SHP77 treated with DMSO at 0.1 percent for 48 hours (cell line): ENCODE measurements at regions not wholly inside any gene's neighbourhood (a gene's known extent, or its start where the extent isn't known, plus 50 kb on each side); places are given as distances from the start of the nearest gene placed in this dataset.
"Not testable (repeated sequence)": the region's sequence is repeated elsewhere in the genome, so short reads cannot be mapped to it uniquely, and the experiment has no call there.

Experiments used
- DNase-seq: peaks from one replicate; lab custom pipeline; 2025; lab: John Stamatoyannopoulos, UW

DNA sequence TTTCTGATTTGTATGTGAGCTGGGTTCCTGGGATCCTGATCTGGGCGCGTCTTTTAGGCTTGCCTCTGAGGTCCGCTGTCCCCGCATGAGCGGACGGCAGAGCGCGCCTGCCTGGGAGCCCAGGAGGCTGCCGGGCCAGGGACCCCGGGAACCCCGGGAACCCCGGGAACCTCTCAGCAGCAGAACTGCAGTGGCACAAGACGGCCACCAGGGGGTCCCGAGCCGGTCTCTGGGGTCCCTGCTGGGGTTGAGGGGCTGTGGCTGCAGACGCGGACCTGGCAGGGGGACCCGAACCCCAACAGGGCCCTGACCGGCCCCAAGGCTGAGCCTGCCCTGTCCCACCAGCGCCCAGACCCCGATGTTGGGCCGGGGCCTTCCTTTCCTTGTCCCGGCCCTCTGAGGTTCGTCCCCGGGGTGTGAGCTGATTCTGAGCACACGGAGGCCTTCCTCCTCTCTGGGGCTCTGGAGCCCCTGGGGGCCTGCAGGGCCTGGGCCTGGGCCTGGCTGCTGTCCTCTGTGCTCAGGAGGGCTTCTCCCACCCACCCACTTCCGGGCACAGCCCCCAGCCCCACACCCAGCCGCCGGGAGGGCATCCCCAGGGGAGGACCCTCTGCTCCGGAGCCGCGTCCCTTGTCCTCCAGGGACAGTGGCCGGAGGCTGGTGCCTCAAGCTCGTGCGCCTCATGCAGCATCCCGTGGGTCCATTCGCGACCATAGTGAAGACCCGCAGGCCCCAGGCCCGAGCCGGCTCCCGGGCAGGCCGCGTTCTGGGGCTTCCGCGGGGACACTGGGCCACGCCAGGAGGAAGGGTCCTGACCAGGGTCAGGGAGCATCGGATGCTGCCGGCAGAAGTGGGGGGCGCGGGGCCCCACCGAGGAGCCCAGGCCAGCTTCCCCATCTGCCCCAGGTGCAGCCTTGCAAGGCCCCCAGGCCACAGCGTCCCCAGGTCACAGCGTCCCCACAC, 152.9 kb downstream of the TMEM121 start:
- not testable (repeated sequence) for DNase-seq

DNA sequence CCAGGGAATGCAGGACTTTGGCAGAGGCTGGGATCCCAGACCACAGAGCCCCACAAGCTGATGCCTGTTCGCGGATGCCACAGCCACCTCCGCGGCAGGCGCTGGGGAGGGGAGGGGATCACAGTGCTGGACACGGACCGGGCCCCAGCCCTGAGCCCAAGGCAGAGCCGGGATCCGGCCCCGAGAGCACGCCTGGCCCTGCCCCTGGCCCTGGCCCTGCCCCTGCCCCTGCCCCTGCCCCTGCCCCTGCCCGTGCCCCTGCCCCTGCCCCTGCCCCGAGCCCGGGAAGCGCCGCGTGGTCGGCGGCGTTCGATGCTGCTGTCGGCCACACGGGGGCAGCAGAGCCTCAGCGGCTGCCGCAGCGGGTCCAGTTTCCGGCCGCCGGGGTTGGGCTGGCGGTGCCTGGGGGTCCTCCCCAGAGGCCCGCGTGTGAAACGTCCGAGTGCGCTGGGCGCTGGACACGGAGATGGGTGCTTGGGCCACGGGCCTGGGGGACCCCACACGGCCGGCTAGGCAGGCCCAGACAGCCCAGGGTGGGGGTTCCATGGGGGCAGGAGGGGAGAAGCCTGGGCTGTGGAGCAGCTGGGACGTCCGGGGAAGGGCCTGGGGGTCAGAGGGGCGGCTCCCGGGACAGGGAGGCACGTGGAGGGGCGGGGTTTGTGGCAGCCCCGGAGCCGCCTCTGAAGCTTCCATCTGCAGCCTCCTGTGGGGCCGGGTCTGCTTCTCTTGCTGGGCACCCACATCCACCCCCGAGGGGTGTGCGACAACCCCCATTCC, 153.8 kb downstream of the TMEM121 start:
- DNase-seq = not testable (repeated sequence)

DNA sequence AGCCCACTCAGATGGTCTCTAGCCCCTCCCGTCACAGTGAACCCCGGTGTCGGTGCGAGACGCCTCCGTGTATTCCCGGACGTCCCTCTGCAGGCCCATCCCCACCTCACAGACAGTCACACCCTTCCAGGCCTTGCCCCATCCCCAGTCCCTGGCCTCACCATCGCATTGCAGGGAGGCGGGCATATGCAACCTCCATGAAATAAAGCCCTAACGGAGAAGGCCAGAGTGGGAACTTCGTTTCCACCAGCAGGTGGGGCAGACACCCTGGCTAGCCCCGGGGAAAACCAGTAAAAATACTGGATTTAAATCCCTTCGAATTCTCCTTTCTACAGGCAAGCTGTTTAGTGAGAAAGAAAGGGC, 154.3 kb downstream of the TMEM121 start:
- not testable (repeated sequence) for DNase-seq

DNA sequence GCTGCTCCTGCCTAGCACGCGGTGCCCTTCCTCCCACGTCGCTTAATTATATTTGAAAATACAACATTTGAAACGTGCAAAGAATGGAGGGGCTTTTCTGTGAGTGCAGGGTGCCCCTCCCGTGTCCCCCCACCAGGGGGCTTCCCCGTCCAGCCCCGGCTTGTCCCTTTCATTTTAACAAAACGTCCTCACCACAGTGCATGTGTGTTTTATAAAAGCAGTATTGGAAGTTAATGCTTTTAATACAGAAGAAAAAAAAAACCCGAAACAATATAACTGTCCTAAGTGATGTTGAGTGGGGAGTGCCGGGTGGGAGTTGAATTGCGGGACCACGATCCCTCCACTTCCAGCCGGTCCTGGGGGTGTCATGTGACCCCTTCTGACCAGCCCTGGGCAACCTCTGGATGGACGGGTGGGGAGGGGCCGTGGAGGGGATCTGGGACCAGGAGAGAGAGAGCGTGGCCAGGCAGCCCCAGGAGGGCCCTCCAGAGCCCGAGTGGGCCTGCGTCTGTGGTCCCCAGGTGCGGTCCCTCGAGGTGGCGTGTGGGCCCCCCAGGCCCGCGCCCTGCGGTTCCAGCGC, 155.3 kb downstream of the TMEM121 start:
- not testable (repeated sequence) for DNase-seq

DNA sequence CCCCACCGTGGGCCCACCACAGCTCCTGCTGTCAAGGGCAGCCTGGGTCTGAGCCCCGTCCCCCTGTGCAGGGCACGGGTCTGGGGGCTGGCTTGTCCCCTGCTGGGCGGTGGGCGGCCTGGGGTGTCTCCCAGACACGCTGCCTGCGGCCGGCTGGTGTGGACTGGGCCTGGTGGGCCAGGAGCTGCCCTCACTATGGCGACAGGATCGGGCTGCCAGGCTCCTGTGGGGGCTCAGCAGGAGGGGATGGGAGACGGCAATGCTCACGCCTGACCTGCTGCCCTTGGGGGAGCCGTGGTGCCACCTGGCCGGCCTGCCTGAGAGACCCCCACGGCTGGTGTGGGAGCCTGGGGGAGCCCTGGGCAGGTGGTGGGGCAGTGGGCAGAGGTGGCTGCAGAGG, 156.1 kb downstream of the TMEM121 start:
- DNase-seq = not testable (repeated sequence)

DNA sequence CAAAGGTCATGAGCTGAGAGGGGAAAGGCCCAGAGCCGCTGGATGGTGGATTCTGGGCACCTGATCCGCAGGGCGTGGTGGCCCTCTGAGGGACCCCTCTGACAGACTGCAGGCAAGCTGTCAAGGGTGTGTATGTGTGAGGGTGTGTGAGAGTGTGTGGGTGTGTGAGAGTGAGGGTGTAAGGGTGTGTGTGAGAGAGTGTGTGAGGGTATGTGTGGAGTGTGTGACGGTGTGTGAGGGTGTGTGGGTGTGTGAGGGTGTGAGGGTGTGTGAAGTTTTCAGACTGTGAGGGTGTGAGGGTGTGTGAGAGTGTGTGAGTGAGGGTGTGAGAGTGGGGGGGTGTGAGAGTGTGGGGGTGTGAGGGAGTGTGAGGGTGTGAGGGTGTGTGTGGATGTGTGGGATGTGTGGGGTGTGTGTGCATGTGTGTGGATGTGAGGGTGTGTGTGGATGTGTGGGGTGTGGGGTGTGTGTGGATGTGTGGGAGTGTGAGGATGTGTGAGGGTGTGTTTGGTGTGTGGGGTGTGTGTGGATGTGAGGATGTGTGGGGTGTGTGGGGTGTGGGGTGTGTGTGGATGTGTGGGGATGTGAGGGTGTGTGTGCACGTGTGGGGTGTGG, 156.7 kb downstream of the TMEM121 start:
- no peak for DNase-seq

DNA sequence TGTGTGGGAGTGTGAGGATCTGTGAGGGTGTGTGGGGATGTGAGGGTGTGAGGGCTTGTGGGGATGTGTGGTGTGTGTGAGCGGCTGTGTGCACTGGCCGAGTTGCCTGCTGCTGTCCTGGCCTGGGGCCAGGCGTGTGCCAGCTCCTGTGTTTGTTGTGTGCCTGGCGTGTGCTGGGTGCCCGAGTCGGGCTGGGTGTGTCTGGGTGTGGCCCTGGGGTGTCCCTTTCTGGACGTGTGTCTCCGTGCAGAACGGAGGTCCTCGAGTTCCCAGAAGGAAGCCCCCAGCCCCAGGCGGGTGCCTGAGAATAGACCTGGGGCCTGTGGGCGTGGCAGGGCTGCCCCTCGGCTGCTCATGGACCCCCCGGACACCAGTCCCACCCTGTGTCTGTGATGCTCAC, 157.7 kb downstream of the TMEM121 start:
- not testable (repeated sequence) for DNase-seq

DNA sequence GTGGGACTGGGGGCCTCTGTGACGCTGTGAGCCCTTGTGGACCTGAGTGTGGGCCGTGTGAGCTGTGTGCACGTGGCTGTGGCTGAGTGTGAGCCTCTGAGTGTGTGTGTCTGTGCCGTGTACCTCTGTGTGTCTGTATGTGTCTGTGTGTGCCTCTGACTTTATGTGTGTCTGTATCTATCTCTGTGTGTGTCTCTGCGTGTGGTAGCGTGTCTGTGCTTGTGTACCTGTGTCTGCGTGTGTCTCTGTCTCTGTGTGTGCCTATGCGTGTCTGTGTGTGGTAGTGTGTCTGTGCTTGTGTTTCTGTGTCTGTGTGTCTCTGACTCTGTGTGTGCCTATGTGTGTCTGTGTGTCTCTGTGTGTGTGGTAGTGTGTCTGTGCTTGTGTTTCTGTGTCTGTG, 158.2 kb downstream of the TMEM121 start:
- not testable (repeated sequence) for DNase-seq

DNA sequence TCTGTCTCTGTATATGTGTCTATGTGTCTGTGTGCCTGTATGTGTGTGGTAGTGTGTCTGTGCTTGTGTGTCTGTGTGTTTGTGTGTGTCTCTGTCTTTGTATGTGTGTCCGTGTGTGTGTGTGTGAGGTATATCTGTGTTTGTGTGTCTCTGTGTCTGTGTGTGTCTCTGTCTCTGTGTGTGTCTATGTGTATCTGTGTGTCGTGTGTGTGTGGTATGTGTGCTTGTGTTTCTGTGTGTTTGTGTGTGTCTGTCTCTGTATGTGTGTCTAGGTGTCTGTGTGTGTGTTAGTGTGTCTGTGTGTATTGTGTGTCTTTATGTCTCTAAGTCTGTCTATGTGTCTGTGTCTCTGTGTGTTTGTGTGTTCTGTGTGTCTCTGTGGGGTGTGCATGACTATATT, 158.6 kb downstream of the TMEM121 start:
- no peak for DNase-seq

DNA sequence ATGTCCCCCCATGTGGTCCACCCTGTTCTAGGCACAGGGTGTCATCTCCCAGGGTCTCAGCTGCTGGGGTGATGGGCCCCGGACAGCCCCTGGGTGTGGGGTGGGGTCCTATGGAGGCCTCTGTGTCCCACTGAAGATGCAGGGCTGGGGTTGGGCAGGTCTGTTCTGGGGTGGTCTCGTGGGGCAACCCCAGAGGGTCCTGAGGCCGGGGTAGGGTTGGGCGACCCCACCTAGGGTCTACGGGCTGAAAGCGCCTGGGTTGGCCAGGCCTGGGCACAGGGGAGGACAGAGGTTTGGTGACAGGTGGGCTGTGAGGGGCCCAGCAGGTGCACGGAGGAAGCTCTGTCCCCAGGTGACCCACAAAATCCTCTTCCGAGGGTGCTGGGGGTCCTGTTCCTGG, 159.2 kb downstream of the TMEM121 start:
- DNase-seq = not testable (repeated sequence)

DNA sequence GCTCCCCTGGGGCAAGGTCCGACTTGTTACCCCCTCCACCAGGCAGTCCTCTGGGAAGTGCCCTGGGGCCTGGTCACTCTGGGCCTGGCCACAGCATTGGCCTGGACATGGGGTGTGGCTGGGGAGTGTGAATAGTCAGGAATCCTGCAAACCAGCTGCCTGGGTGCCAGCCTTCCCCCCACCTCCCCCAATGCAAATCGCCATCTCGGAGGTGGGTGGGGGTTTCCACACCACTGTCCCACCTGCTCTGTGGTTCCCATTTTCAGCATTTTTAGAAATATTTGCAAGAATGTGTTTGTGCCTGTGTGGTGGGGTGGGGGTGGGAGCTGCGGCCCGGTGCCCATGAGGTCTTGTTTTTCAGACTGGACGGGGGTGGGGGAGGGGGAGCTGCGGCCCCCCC, 159.7 kb downstream of the TMEM121 start:
- DNase-seq = not testable (repeated sequence)

DNA sequence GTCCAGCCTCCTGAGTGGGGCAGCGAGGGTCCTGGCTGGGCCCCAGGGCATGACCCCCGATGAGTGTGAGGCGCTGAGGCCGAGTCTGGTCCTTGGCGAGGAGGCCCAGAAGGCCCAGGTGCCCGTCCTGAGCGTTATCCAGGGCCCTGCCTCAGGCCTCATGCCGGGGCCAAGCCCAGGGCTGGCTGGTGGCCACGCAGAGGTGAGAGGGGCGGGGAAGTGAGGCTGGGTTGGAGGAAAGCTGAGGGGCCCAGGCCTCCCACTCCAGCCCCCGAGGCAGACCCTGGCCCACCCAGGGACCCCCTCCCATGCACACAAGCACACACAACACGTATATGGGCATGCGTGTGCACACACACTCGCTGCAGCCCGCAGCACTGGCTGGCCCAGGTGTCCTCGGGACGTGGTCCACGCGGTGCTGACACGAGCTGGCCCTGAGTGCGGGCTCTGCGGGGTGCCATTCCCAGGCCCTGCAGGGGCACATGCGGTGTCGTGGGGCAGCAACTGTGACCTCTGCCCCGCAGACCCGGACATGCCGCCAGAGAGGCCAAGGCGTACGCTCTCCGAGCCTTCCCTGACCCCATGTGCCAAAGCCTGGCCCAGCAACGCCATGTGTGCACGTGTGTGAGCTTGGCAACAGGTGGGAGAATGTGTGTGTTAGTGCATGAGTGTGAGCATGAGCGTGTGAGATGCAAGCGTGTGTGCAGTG, 160.2 kb downstream of the TMEM121 start:
- DNase-seq = not testable (repeated sequence)

DNA sequence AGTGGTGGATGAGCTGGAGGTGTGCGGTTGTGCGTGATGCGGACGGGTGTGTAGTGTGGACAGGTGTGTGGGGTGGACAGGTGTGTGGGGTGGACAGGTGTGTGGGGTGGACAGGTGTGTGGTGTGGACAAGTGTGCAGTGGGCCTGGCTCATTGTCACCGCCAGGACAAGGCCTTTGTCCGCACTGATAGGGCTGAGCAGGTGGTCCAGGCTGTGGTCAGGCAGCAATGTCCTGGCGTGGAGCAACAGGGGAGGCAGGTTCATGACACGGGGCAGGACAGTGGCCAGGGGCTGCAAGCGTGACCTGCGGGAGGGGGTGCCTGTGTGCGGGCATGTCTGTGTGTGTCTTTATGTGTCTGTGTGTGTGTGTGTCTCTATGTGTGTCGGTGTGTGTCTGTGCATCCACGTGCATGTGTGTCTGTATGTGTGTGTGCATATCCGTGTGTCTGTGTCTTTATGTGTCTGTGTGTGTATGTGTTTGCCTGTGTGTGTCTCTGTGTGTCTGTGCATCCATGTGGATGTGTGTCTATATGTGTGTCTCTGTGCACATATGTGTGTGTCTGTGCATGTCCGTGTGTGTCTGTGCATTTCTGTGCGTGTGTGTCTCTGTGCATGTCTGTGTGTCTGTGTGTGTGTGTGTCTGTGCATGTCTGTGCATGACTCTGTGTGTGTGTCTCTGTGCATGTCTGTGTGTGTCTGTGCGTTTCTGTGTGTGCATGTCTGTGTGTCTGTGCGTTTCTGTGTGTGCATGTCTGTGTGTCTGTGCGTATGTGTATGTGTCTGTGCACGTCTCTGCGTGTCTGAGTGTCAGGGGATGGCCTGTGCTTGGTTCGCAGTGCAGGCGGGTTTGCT, 161.0 kb downstream of the TMEM121 start:
- DNase-seq = not testable (repeated sequence)

DNA sequence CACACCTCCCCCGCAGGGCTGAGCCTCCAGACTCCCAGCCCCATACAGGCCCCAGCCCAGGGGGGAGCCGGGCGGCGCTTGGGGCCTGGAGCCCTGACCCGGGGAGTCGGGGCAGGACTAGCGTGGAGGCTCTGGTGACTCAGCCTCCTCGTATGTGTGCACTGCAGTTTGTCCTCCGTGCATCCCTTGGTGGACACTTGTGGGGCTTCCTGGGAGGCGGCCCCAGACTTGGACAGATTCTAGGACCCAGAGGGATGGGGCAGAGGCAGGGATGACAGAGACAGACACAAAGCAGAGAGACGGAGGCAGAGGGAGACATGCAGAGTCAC, 161.6 kb downstream of the TMEM121 start:
- not testable (repeated sequence) for DNase-seq

DNA sequence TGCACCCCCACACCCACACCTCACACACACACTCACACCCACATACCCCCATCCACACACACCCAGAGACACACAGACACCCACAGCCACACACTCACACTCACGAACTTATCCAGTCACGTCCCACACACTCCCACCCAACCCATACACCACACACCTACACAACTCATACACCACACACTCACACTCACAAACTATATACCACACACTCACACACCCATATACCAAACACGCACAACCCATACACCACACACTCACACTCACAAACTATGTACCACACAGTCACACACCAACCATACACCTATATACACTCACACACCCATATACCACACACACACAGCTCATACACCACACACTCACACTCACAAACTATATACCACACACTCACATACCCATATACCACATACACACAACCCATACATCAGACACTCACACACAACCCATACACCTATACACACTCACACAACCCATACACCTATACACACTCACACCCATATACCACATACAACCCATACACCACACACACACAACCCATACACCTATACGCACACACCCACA, 162.4 kb downstream of the TMEM121 start:
- DNase-seq = not testable (repeated sequence)

DNA sequence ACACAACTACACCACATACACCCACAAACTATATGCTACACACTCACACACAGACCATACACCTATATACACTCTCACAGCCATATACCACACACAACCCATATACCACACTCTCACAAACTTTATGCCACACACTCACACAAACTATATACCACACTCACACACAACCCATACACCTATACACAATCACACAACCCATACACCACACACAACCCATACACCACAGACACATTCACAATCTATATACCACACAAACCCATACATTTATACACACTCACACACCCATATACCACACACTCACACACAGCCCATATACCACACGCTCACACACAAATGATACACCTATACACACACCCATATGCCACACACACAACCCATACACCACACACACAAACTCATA, 163.3 kb downstream of the TMEM121 start:
- no peak for DNase-seq

DNA sequence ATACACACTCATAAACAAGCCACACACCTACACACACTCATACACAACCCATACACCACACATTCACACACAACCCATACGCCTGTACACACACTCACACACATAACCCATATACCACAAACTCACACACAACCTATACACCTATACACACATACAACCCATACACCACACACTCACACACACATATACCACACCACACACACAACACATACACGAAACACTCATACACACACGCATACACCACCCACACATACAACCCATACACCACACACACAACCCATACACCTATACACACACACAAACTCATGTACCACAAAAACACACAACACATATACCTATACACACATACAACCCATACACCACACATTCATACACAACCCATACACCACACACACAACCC, 164.3 kb downstream of the TMEM121 start:
- DNase-seq = no peak

DNA sequence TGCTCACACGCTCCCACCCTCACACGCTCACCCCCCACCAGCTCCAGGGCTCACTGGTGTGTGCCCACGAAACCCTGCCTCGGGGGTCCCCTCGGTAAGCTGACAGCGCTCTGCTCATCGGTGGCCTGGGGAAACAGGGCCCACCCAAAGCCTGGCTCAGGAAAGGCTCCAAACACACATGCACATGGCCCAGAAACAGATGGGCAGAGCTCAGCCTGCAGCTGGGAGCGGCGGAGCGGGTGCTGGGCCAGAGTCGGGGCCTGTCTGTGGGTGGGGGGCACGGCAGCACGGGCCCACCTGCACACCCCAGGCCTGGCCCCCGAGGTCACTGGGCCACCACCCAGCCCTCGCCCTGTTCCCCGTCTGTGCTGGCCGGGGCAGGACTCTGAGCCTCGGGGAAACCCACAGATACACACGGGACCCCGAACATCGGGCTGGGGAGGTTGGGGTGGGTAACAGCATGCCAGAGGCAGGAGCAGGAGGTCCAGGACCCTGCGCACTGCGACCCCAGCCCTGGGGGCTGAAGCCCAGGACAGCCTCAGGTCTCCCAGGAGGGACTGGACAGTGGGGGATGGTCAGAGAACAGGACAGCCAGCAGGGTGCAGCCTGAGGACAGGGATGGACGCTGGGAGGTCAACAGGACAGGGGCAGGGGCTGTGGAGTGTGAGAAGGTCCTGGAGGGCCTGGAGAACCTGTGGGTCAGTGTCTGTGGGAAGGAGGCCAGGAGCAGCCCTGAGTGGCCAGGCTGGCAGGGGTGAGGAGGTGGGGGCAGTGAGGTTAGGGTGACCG, 165.1 kb downstream of the TMEM121 start:
- not testable (repeated sequence) for DNase-seq

DNA sequence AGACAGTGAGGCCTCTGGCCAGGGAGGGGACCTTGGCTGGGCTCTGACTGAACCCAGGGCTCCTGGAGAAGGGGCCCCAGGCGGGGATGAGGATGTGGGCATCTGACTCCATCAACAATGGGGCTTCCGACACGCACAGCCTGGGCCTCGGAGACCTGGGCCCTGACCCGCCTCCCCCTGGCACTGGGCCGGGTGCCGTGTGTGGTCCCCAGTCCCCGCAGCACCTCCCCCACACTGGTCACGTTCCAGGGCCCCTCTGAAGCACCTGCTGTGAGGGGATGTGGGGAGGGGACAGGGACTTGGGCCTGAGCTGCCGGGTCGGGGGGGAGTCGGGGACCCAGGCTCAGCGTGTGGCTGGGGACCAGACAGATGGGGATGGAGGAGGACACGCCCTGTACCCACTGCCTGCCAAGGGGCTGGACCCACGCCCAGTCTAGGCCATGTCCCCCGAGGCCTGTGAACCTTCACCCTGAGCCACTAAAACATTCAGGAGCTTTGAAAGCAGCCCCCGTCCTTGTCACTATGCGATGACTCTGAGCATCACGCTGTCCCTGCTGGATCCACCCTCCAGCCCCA, 165.8 kb downstream of the TMEM121 start:
- not testable (repeated sequence) for DNase-seq
